Tongue (tissue), 1 donor: ENCODE measurements at regions not wholly inside any gene's neighbourhood (a gene's known extent, or its start where the extent isn't known, plus 50 kb on each side); places are given as distances from the start of the nearest gene placed in this dataset.
"Not testable (repeated sequence)": the region's sequence is repeated elsewhere in the genome, so short reads cannot be mapped to it uniquely, and the experiment has no call there.

ENCODE experiments used
- DNase-seq: peaks from one replicate; pipeline ENCODE4 v3.0.0-alpha.2; 2015

DNA sequence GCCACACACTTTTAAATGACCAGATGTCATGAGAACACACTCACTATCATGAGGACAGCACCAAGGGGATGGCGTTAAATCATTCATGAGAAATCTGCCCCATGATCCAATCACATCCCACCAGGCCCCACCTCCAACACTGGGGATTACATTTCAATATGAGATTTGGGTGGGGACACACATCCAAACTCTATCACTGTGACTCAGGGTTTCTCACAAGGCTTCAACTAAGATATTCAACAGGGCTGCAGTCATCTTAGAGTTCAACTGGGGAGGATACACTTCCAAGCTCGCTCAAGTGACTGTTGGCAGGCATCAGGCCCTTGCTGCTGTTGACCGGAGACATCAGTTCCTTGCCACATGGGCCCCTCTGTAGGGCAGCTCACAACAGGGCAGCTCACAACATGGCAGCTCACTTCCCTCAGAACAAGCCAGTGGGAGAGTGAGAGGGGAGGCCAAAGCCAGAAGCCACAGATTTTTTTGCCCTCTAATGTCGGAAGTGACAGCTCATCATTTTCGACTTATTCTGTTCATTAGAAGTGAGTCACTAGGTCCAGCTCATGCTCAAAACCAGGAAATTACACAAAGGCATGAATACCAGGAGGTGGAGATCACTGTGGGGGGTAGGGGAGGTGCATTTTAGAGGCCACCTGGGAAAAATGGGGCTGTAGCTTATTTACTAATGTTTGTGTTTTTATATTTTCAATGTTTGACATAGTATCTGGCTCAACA is 50.8 kb upstream of the PTHLH start:
- DNase-seq: no peak

DNA sequence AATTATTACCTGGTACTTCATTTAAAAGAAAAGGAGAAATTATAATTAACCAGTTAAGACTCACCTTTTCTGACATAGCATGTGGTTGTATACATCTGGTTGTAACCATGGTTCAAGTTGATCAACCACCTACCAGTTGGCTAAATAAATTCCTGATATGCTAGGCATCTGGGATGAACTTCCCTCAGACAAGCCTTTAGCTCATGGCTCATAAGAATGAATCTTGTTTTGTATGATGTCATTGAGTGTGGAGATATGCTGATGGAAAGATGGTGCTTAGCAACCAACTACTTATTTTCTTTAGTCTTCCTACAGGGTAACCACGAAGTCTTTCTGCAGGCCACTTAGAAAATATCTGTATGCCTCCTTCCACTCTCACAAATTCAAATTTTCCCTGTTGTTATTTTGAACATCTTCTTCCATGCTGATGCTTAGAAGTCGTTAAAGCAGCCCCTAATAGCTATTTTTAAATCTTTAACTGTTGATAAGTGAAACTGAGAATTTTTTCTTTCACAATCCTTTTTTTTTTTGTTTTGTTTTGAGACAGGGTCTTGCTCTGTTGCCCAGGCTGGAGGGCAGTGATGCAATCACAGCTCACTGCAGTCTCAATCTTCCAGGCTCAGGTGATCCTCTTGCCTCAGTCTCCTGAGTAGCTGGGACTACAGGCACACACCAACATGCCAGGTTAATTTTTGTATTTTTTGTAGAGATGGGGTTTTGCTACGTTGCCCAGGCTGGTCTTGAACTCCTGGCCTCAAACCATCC is 51.9 kb upstream of the PTHLH start:
- DNase-seq: no peak

- peak; percentile 10 for DNase-seq
Observed at GRCh38 chr12:28025821-28026505, 53.4 kb upstream of the PTHLH start.

GRCh38 chr12:28026701-28027100 is 54.2 kb upstream of the PTHLH start:
- no peak for DNase-seq

GRCh38 chr12:28027328-28027727 is 54.8 kb upstream of the PTHLH start:
- peak; percentile 54 for DNase-seq

DNA sequence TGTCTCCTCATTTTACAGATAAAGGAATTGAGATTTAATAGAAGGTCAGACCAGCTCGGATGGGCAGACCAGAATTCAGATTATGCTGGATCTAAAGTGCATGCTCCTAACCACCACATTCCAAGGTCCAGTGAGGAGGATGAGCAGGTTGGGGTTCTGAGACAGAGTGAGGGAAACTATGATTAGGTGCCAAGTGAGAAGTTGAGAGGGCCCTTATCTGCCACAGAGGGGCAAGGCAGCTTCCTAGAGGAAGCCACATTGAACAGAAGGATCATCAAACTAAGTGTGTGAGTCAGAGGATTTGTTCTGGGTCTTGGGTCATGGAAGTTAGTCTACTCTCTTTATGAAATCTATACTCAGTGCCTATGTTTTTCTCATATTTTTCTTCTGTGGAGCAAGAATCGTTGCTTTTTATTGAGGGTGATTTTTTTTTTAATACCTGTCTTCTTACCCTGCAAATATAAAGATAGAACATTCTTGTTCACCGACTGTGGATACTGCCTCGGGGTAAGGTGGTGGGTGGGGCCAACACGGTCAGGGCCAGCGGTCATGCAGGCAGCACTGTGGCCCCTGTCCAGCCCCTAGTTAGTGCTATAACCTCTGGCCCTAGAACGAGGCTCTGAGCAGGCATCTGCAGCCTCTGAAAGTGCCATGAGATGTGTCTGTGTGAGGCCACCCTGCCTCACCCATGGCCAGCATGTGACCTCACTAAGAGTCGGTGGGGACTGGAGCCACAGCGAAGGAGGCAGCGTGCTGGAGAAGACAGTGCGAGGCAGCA is 55.6 kb upstream of the PTHLH start:
- DNase-seq: no peak

DNA sequence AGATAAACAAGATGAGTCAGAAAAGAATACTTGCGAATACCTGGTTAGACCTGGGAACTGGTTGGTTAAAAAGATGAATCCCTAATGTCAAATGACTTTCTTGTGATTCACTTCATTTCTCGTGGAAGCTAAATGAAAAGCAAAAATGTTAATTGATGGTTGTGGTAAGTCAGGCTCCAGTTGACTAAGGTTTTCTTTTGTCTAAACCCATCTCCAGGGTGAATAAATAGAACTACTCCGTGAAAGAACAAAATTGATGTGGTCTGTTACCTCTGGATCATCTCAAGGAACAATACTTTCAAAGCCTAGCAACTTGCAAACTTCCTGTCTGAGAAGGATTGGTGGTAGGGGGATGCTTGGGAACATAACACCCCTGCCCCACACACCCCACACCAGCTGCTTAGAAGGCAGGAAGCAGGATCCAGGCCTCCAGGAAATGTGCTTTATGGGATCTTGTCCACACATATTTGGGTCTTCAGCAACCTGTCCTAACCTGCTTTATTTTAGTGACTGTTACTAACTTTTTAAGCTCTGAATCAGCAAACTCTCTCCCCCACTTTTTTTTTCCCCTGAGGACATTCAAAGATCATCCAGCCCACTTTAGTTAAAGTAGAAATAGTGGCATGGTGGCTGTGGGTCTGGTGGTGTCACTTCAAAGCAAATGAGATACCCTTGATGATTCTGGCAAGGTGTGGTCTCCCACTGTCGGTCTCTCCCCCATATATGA is 60.4 kb upstream of the PTHLH start:
- DNase-seq: no peak

- DNase-seq: no peak
Observed at GRCh38 chr12:28033538-28033915, 61.0 kb upstream of the PTHLH start.

DNA sequence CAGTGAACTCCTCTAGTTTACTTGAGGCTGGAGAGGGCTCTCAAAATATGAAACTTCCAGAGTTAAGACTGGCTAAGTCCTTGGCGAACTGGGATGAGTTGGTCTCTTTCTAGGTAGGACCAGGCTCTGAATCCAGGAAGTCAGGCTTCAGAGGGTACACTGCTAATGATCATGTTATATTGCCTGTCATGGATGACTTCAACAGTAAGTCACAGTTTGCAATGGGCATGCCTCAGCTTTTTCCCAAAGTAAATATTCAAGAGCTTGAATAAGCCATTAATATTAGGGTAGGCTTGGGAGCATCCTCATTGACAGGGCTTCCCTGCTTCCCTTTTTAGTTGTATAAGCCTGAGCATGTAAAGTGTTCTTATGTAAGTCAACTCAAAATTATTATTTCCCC is 61.7 kb upstream of the PTHLH start:
- DNase-seq: no peak

DNA sequence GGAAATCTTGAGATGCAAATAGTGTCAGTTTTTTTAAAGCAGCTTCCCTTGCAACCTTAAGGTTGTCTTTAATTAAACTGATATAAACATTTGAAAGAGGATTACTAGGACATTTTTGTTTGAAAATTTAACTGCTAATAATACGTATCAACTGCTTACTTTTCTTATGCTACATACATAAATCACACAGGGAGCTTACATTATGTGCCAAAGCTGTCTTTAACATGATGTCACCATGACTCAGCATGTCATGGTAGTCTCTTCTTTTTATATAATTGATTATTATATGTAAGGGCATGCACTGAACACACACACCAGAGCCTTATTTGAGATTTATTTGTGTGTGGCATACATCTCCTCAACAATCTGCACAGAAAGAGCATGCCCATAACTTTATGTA is 63.0 kb upstream of the PTHLH start:
- no peak for DNase-seq

GRCh38 chr12:28036940-28037339 is 64.4 kb upstream of the PTHLH start:
- no peak for DNase-seq

GRCh38 chr12:28040246-28040645 is 67.7 kb upstream of the PTHLH start:
- DNase-seq: no peak

DNA sequence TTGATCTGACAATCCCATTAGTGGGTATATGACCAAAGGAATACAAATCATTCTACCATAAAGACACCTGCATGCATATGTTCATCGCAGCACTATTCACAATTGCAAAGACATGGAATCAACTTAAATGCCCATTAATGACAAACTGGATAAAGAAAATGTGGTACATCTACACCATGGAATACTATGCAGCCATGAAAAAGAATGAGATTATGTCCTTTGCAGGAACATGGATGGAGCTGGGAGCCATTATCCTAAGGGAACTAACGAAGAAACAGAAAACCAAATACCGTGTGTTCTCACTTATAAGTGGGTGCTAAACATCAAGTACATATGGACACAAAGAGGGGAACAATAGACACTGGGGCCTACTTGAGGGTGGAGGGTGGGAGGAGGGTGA is 74.1 kb upstream of the PTHLH start:
- DNase-seq: not testable (repeated sequence)

DNA sequence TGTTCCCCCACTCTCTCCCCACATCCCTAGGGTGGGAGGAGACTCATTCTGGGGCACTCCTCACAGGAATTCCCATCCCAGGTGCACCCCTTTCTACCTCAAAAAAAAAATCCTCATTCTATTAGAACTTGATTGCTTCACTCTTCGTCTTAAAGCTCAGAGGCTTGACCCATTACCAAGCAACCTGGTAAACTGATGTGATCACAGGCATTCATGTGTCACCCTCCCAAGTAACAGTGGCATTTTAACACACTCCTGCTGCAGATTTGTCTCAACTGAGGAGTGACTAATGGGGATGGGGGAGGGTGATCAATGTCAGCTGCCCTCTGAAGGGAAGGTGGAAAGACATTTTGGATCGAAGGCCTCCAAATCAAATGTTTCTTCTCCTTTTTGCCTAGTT is 78.1 kb upstream of the PTHLH start:
- no peak for DNase-seq

DNA sequence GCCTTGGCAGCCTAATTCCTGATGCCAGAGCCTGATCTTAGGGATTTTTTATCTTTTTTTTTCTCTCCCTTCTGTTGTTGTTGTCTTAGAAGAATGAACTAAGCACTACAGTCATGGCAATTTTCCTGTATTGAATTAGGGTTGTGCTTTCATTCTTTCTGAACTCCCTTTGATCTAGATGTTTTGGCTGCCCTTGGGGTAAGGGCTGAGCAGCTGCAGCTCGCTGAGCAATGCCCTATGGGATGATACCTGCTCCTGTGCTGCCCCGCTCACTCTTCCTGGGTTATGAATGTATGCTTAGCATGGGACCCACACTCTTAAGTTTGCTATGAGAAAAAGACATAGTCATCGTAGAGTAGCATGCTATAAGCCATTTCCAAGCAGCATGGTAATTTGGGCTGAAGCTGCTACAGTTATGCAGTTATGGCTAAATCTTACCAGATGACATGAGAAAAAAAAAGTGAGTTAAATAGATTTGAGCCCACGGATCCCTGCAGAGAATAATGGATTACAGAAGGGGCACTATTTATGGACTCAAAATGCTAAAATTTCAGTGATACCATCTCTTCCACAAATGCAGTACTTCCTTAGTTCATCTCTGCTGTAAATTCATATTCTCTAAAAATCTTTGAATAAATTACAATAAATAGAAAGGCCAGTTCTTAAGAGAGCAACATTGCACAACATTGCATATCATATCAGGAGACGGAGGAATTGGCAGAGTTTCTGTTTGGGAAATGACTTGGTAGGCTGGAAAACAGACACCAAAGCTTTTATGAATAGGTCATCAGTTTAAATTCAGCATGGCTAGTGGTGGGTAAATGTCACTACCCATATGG is 79.2 kb upstream of the PTHLH start:
- no peak for DNase-seq

- no peak for DNase-seq
Observed at GRCh38 chr12:28053564-28053963, 81.0 kb upstream of the PTHLH start.

DNA sequence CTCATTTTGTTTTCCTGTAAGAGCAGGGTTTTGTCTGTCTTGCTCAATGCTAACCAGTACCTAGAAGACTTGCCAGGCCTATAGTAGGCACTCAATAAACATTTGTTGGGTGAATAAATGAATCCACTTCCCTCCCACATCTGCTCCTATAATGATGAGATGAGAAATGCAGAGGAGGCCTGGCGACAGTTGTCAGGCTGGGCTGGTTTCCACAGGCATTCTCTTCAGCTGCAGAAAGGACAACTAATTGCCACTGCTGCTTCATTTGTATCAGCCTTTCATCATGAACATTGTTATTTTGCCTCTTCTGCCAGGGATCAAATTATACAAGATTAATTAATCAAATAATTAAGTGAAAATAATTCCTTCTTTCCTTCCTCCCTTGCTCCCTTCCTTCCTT is 82.0 kb upstream of the PTHLH start:
- DNase-seq: no peak

DNA sequence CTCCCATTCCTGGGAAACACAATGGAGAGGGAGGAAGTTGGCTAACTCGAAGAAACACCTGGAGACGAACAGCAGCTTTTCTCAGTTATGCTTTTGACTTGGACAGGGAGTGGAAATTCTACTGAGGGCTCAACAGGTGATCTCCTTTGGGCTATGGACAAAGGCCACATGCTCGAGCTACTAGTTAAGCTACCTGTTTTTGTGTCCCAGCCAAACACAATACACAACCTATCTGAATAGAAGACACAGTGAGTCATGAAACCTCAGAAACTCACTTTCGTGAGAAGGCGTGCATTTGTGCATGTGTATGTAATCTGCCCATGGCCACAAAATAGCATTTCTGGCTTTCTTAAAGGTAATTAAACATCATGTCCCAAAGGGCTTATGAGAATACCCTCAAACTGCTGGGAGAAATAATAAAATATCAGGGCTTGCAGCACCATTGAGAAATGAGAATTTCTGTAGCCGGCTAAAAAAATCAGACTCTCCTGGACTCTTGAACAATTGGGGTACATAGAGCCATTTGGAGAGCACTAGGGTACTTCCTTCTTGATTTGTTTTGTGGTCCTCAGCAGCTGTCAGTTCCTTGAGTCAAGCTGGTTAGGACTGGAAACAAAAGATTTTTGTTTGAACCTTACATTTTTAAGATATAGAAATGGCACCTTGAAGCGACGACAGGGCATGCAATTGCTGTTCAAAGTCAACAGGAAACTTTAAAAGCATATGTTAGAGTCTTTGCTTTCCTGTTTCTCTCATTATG is 85.5 kb upstream of the PTHLH start:
- no peak for DNase-seq

DNA sequence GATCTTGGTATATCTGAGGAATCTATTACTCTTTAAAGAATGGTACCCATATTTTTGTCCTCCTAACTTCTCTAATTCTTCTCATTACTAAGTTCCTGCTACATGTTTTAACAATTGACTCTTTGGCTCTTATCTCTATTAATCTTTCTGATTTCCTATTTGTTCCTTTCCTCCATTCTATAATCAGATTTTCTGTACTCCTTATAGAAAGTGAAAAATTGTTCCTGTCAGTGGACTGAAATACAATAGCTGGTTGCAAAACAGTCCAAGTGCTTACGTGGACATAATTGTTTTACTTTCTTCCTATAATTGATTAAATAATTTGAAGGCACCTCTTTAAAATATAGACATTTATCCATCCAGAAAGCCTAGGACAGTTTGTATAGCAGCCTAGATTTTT is 86.7 kb upstream of the PTHLH start:
- no peak for DNase-seq

DNA sequence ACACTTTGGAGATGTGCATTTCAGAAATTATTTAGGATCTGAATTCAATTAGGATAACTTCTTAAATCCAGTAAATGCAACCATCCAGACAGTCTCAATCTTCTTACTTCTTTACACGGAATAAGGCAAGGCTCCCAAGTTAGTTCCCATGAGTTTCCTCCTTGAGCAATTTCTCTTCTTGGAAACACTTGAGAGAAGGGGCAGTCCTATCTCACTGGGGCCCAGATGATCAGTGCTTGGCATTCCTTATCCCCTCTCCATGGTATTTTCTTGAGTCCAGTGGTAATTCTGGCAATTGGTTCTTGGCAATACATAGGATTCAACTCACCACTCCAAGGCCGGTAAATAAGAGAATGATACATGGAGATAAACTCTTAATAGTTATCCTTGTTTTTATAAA is 87.1 kb upstream of the PTHLH start:
- no peak for DNase-seq
